Activated CD8-positive, alpha-beta T cell treated with anti-CD3 and anti-CD28 coated beads, Interleukin-2, amount 10 ng/mL, durations not matched to agents 7 days and 5 days (primary cell): ENCODE measurements at regions not wholly inside any gene's neighbourhood (a gene's known extent, or its start where the extent isn't known, plus 50 kb on each side); places are given as distances from the start of the nearest gene placed in this dataset.
"Not testable (repeated sequence)": the region's sequence is repeated elsewhere in the genome, so short reads cannot be mapped to it uniquely, and the experiment has no call there.

Experiments
- ATAC-seq: fragments of 150-1000 bp; cut with Tn5 transposase; one replicate; pipeline ENCODE4 v1.10.0; 2021; ENCODE audit warnings: moderate library complexity
- CTCF ChIA-PET: fragments of 350-600 bp; sonication (Branson Sonifier 250); formaldehyde crosslinking; loops from one replicate; lab custom pipeline; 2021; ENCODE audit warnings: antibody characterized with exemption; lab: Charles Lee
- POLR2A ChIA-PET: fragments of 350-600 bp; sonication (Branson Sonifier 250); formaldehyde crosslinking; loops from one replicate; lab custom pipeline; 2021; ENCODE audit warnings: antibody characterized with exemption; lab: Charles Lee
- DNase-seq: peaks from one replicate; pipeline ENCODE4 v3.0.0-alpha.2; 2020
- H3K27ac Mint-ChIP-seq: one replicate; pipeline ENCODE4 v1.8.0; 2021; ENCODE audit warnings: mild to moderate bottlenecking, mixed read lengths
- H3K27me3 Mint-ChIP-seq: one replicate; pipeline ENCODE4 v1.8.0; 2021; ENCODE audit warnings: low read depth, mixed read lengths
- H3K36me3 Mint-ChIP-seq: one replicate; pipeline ENCODE4 v1.8.0; 2021; ENCODE audit warnings: low read depth, mixed read lengths
- H3K4me1 Mint-ChIP-seq: one replicate; pipeline ENCODE4 v1.8.0; 2021; ENCODE audit warnings: low read depth, mixed read lengths
- H3K4me3 Mint-ChIP-seq: one replicate; pipeline ENCODE4 v1.8.0; 2021; ENCODE audit warnings: mild to moderate bottlenecking, mixed read lengths
- H3K9me3 Mint-ChIP-seq: one replicate; pipeline ENCODE4 v1.8.0; 2022; ENCODE audit warnings: mixed read lengths; ENCODE audit not compliant: insufficient read depth

- ATAC-seq (no peak), DNase-seq (no peak)
- Mint-ChIP-seq H3K27me3 (no peaks in the 10 kb centered on the region), H3K4me1 (no peaks in the 10 kb centered on the region), H3K36me3 (no peaks in the 10 kb centered on the region), H3K4me3 (no peak overlapping the region), H3K27ac (no peak overlapping the region), H3K9me3 (peaks cover 7% of the 10 kb centered on the region)
- POLR2A ChIA-PET, result no interaction called here
- CTCF ChIA-PET, result no interaction called here
Measured at GRCh38 chr17:71084838-71085237, 915.5 kb downstream of the KCNJ2 start.

- peaks cover 7% of the 10 kb centered on the region for H3K9me3 Mint-ChIP-seq
- no peaks in the 10 kb centered on the region for H3K4me1 Mint-ChIP-seq
- no peak for DNase-seq
- ChIA-PET POLR2A (no interaction called here), CTCF (no interaction called here)
- no peak for ATAC-seq
- H3K36me3 Mint-ChIP-seq, result no peaks in the 10 kb centered on the region
- no peak overlapping the region for H3K27ac Mint-ChIP-seq
- no peaks in the 10 kb centered on the region for H3K27me3 Mint-ChIP-seq
- no peak overlapping the region for H3K4me3 Mint-ChIP-seq
Measured at GRCh38 chr17:71085238-71086033, 916.1 kb downstream of the KCNJ2 start.

GRCh38 chr17:71089431-71089830 is 920.1 kb downstream of the KCNJ2 start:
- DNase-seq, result no peak
- peaks cover 18% of the 10 kb centered on the region for H3K9me3 Mint-ChIP-seq
- H3K4me3 Mint-ChIP-seq, result no peak overlapping the region
- H3K4me1 Mint-ChIP-seq, result no peaks in the 10 kb centered on the region
- CTCF ChIA-PET, result no interaction called here
- ATAC-seq, result no peak
- H3K27ac Mint-ChIP-seq, result no peak overlapping the region
- no peaks in the 10 kb centered on the region for H3K27me3 Mint-ChIP-seq
- no peaks in the 10 kb centered on the region for H3K36me3 Mint-ChIP-seq
- POLR2A ChIA-PET, result no interaction called here

- ATAC-seq (no peak), DNase-seq (no peak)
- ChIA-PET POLR2A (no interaction called here), CTCF (no interaction called here)
- H3K9me3 Mint-ChIP-seq, result peaks cover 4% of the 10 kb centered on the region
- H3K27ac Mint-ChIP-seq, result no peak overlapping the region
- no peaks in the 10 kb centered on the region for H3K27me3 Mint-ChIP-seq
- H3K36me3 Mint-ChIP-seq, result no peaks in the 10 kb centered on the region
- H3K4me3 Mint-ChIP-seq, result no peak overlapping the region
- H3K4me1 Mint-ChIP-seq, result no peaks in the 10 kb centered on the region
Measured at GRCh38 chr17:71098071-71098470, 928.7 kb downstream of the KCNJ2 start.

- Mint-ChIP-seq H3K27ac (no peak overlapping the region), H3K9me3 (peaks cover 4% of the 10 kb centered on the region), H3K36me3 (no peaks in the 10 kb centered on the region), H3K4me3 (no peak overlapping the region), H3K4me1 (no peaks in the 10 kb centered on the region), H3K27me3 (no peaks in the 10 kb centered on the region)
- ChIA-PET CTCF (no interaction called here), POLR2A (no interaction called here)
- no peak for DNase-seq
- ATAC-seq, result no peak
Measured at GRCh38 chr17:71099003-71099714, 929.8 kb downstream of the KCNJ2 start.

- CTCF ChIA-PET, result no interaction called here
- POLR2A ChIA-PET, result no interaction called here
- Mint-ChIP-seq H3K4me1 (no peaks in the 10 kb centered on the region), H3K36me3 (no peaks in the 10 kb centered on the region), H3K4me3 (no peak overlapping the region), H3K9me3 (peaks cover 4% of the 10 kb centered on the region), H3K27ac (no peak overlapping the region), H3K27me3 (no peaks in the 10 kb centered on the region)
- DNase-seq, result no peak
- ATAC-seq, result no peak
Measured at GRCh38 chr17:71102777-71103176, 933.4 kb downstream of the KCNJ2 start.

GRCh38 chr17:71104225-71104624 is 934.9 kb downstream of the KCNJ2 start:
- DNase-seq, result no peak

GRCh38 chr17:71106056-71106455 is 936.7 kb downstream of the KCNJ2 start:
- DNase-seq, H3K4me3 Mint-ChIP-seq, H3K36me3 Mint-ChIP-seq, H3K27me3 Mint-ChIP-seq, POLR2A ChIA-PET, H3K27ac Mint-ChIP-seq, H3K4me1 Mint-ChIP-seq, CTCF ChIA-PET, ATAC-seq, H3K9me3 Mint-ChIP-seq: not testable (repeated sequence)

More at GRCh38 chr17:71104225-71104624, 934.9 kb downstream of the KCNJ2 start:
- ChIA-PET POLR2A (no interaction called here), CTCF (no interaction called here)
- Mint-ChIP-seq H3K27ac (no peak overlapping the region), H3K4me1 (no peaks in the 10 kb centered on the region), H3K36me3 (no peaks in the 10 kb centered on the region), H3K27me3 (no peaks in the 10 kb centered on the region), H3K4me3 (no peak overlapping the region), H3K9me3 (peaks cover 4% of the 10 kb centered on the region)
- ATAC-seq, result no peak

- H3K4me3 Mint-ChIP-seq, result no peak overlapping the region
- ChIA-PET CTCF (no interaction called here), POLR2A (no interaction called here)
- H3K27ac Mint-ChIP-seq, result no peak overlapping the region
- H3K27me3 Mint-ChIP-seq, result no peaks in the 10 kb centered on the region
- DNase-seq, result no peak
- no peak for ATAC-seq
- H3K9me3 Mint-ChIP-seq, result peaks cover 3% of the 10 kb centered on the region
- no peaks in the 10 kb centered on the region for H3K36me3 Mint-ChIP-seq
- no peaks in the 10 kb centered on the region for H3K4me1 Mint-ChIP-seq
Measured at GRCh38 chr17:71107136-71107535, 937.8 kb downstream of the KCNJ2 start.

- Mint-ChIP-seq H3K4me3 (no peak overlapping the region), H3K36me3 (no peaks in the 10 kb centered on the region), H3K9me3 (peaks cover 4% of the 10 kb centered on the region), H3K27ac (no peak overlapping the region), H3K27me3 (no peaks in the 10 kb centered on the region), H3K4me1 (no peaks in the 10 kb centered on the region)
- no peak for DNase-seq
- ChIA-PET POLR2A (interaction anchor here (0.6 kb wide), 1 partner anchor 1139 kb away, joined by 3 read pairs; no protein-coding TSS in a partner anchor), CTCF (no interaction called here)
- no peak for ATAC-seq
Measured at GRCh38 chr17:71109697-71110096, 940.4 kb downstream of the KCNJ2 start.

- Mint-ChIP-seq H3K36me3 (no peaks in the 10 kb centered on the region), H3K27ac (no peak overlapping the region), H3K27me3 (no peaks in the 10 kb centered on the region), H3K4me1 (no peaks in the 10 kb centered on the region), H3K9me3 (peaks cover 4% of the 10 kb centered on the region), H3K4me3 (no peak overlapping the region)
- DNase-seq (no peak), ATAC-seq (no peak)
- POLR2A ChIA-PET, result interaction anchor here (0.6 kb wide), 1 partner anchor 1139 kb away, joined by 3 read pairs; no protein-coding TSS in a partner anchor
- CTCF ChIA-PET, result no interaction called here
Measured at GRCh38 chr17:71110326-71110725, 941.0 kb downstream of the KCNJ2 start.

- Mint-ChIP-seq H3K4me1 (no peaks in the 10 kb centered on the region), H3K9me3 (peaks cover 4% of the 10 kb centered on the region), H3K27me3 (no peaks in the 10 kb centered on the region), H3K27ac (no peak overlapping the region), H3K36me3 (no peaks in the 10 kb centered on the region), H3K4me3 (no peak overlapping the region)
- DNase-seq, result no peak
- ChIA-PET POLR2A (no interaction called here), CTCF (no interaction called here)
- ATAC-seq, result no peak
Measured at GRCh38 chr17:71111460-71111859, 942.1 kb downstream of the KCNJ2 start.
